Right ventricle myocardium superior (tissue), 1 donor: ENCODE measurements at regions not wholly inside any gene's neighbourhood (a gene's known extent, or its start where the extent isn't known, plus 50 kb on each side); places are given as distances from the start of the nearest gene placed in this dataset.
"Not testable (repeated sequence)": the region's sequence is repeated elsewhere in the genome, so short reads cannot be mapped to it uniquely, and the experiment has no call there.

Source experiments
- ATAC-seq: fragments of 200-7000 bp; cut with Tn5 transposase; one replicate; pipeline ENCODE4 v1.9.1; 2020; ENCODE audit warnings: mild to moderate bottlenecking; ENCODE audit not compliant: poor library complexity
- DNase-seq: peaks from one replicate; pipeline ENCODE4 v3.0.0-alpha.2; 2020
- intact Hi-C: fragments of 100-400 bp; cut with DNase I; formaldehyde crosslinking; loops from one replicate; pipeline ENCODE4 v1.11.2; 2022
- donor health status: DM: no; HTN: yes; CAD: no; lungs with severe emphysema.

GRCh38 chr2:123770996-123771720, 253.9 kb upstream of the CNTNAP5 start:
- no peak for DNase-seq
- ATAC-seq: no peak
- intact Hi-C loops: no loop called here

- intact Hi-C loops: no loop called here
- DNase-seq: no peak
- no peak for ATAC-seq
Observed at GRCh38 chr2:123771928-123772632, 253.0 kb upstream of the CNTNAP5 start.

GRCh38 chr2:123777116-123777515, 248.0 kb upstream of the CNTNAP5 start:
- intact Hi-C loops: no loop called here
- no peak for ATAC-seq
- no peak for DNase-seq

GRCh38 chr2:123783164-123783563, 241.9 kb upstream of the CNTNAP5 start:
- DNase-seq (no peak), ATAC-seq (no peak)
- intact Hi-C loops: no loop called here

GRCh38 chr2:123785332-123785731, 239.8 kb upstream of the CNTNAP5 start:
- DNase-seq: no peak
- ATAC-seq: no peak
- intact Hi-C loops: no loop called here

GRCh38 chr2:123791207-123791606, 233.9 kb upstream of the CNTNAP5 start:
- ATAC-seq (no peak), DNase-seq (no peak)
- intact Hi-C loops: no loop called here

GRCh38 chr2:123791684-123792083, 233.4 kb upstream of the CNTNAP5 start:
- ATAC-seq: no peak
- intact Hi-C loops: no loop called here
- DNase-seq: no peak

GRCh38 chr2:123804126-123804525, 221.0 kb upstream of the CNTNAP5 start:
- intact Hi-C loops, ATAC-seq, DNase-seq: not testable (repeated sequence)

GRCh38 chr2:123805746-123806145, 219.3 kb upstream of the CNTNAP5 start:
- DNase-seq, ATAC-seq, intact Hi-C loops: not testable (repeated sequence)

- ATAC-seq (no peak), DNase-seq (no peak)
- intact Hi-C loops: no loop called here
Observed at GRCh38 chr2:123808243-123808642, 216.8 kb upstream of the CNTNAP5 start.

- intact Hi-C loops: no loop called here
- ATAC-seq (no peak), DNase-seq (no peak)
Observed at GRCh38 chr2:123811846-123812245, 213.2 kb upstream of the CNTNAP5 start.

GRCh38 chr2:123816203-123816602, 208.9 kb upstream of the CNTNAP5 start:
- intact Hi-C loops: no loop called here
- no peak for ATAC-seq
- DNase-seq: no peak

GRCh38 chr2:123816928-123817327, 208.2 kb upstream of the CNTNAP5 start:
- ATAC-seq (no peak), DNase-seq (no peak)
- intact Hi-C loops: no loop called here

- DNase-seq (no peak), ATAC-seq (no peak)
- intact Hi-C loops: no loop called here
Observed at GRCh38 chr2:123826729-123827271, 198.3 kb upstream of the CNTNAP5 start.

- intact Hi-C loops: no loop called here
- DNase-seq (no peak), ATAC-seq (no peak)
Observed at GRCh38 chr2:123839326-123839725, 185.8 kb upstream of the CNTNAP5 start.

GRCh38 chr2:123840016-123840415, 185.1 kb upstream of the CNTNAP5 start:
- intact Hi-C loops: no loop called here
- DNase-seq (no peak), ATAC-seq (no peak)

GRCh38 chr2:123840574-123840973, 184.5 kb upstream of the CNTNAP5 start:
- no peak for ATAC-seq
- no peak for DNase-seq
- intact Hi-C loops: no loop called here

- DNase-seq: no peak
- intact Hi-C loops: no loop called here
- no peak for ATAC-seq
Observed at GRCh38 chr2:123851281-123851680, 173.8 kb upstream of the CNTNAP5 start.

GRCh38 chr2:123853161-123853560, 171.9 kb upstream of the CNTNAP5 start:
- intact Hi-C loops: no loop called here
- no peak for DNase-seq
- no peak for ATAC-seq

- intact Hi-C loops, ATAC-seq, DNase-seq: not testable (repeated sequence)
Observed at GRCh38 chr2:123859031-123859430, 166.1 kb upstream of the CNTNAP5 start.
